Chondrocyte (in vitro differentiated cells): ENCODE measurements at regions not wholly inside any gene's neighbourhood (a gene's known extent, or its start where the extent isn't known, plus 50 kb on each side); places are given as distances from the start of the nearest gene placed in this dataset.

Source experiments
- DNase-seq: peaks from one replicate; pipeline ENCODE4 v3.0.0; 2021; ENCODE audit warnings: mixed read lengths, low spot score
- H3K27ac Mint-ChIP-seq: one replicate; pipeline ENCODE4 v1.8.0; 2021; ENCODE audit warnings: mild to moderate bottlenecking, moderate library complexity, mixed read lengths; ENCODE audit not compliant: unreplicated experiment
- H3K27me3 Mint-ChIP-seq: 2 replicates; pipeline ENCODE4 v1.8.0; 2021; ENCODE audit warnings: low read depth, mixed read lengths
- H3K36me3 Mint-ChIP-seq: 2 replicates; pipeline ENCODE4 v1.8.0; 2021; ENCODE audit warnings: low read depth, mixed read lengths
- H3K4me1 Mint-ChIP-seq: 2 replicates; pipeline ENCODE4 v1.8.0; 2021; ENCODE audit warnings: low read depth, mild to moderate bottlenecking, mixed read lengths
- H3K4me3 Mint-ChIP-seq: one replicate; pipeline ENCODE4 v1.8.0; 2021; ENCODE audit warnings: mild to moderate bottlenecking, moderate library complexity, mixed read lengths; ENCODE audit not compliant: unreplicated experiment
- H3K9me3 Mint-ChIP-seq: 2 replicates; pipeline ENCODE4 v1.8.0; 2021; ENCODE audit warnings: low read depth, mixed read lengths
- TF ChIP-seq, protein P1 (sequence below): fragments of 200-600 bp; sonication (generic); IDR thresholded peaks from 2 replicates; pipeline ENCODE4 v1.5.0; 2021; ENCODE audit warnings: antibody characterized with exemption, mild to moderate bottlenecking, moderate library complexity

DNA sequence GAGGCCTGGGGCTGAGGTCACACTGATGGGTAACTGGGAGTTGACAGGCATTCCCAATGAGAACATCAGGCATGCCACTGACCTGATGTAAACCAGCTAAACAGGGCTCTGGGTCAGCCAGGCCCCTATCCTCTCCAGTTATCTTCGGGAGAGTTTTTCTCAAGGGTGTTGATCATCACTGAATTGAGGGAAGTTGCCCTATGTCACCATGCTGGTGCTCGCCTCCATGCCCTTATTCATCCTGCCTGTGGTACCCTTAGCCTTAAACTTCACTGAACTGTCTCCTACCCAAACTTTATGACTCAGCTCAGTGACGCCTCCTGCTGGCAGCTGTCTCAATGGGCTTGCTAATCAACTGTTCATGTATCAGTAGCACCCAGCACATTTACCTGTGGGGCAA is 80.7 kb upstream of the TNR start:
- peaks cover 6% of the 10 kb centered on the region for H3K27me3 Mint-ChIP-seq
- H3K27ac Mint-ChIP-seq, result no peak overlapping the region
- no peak overlapping the region for H3K4me3 Mint-ChIP-seq
- peaks cover 2% of the 10 kb centered on the region for H3K4me1 Mint-ChIP-seq
- no peaks in the 10 kb centered on the region for H3K36me3 Mint-ChIP-seq
- no peak for DNase-seq
- TF ChIP-seq, protein P1, sequence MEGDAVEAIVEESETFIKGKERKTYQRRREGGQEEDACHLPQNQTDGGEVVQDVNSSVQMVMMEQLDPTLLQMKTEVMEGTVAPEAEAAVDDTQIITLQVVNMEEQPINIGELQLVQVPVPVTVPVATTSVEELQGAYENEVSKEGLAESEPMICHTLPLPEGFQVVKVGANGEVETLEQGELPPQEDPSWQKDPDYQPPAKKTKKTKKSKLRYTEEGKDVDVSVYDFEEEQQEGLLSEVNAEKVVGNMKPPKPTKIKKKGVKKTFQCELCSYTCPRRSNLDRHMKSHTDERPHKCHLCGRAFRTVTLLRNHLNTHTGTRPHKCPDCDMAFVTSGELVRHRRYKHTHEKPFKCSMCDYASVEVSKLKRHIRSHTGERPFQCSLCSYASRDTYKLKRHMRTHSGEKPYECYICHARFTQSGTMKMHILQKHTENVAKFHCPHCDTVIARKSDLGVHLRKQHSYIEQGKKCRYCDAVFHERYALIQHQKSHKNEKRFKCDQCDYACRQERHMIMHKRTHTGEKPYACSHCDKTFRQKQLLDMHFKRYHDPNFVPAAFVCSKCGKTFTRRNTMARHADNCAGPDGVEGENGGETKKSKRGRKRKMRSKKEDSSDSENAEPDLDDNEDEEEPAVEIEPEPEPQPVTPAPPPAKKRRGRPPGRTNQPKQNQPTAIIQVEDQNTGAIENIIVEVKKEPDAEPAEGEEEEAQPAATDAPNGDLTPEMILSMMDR, result peak; percentile 49
- peaks cover 3% of the 10 kb centered on the region for H3K9me3 Mint-ChIP-seq

DNA sequence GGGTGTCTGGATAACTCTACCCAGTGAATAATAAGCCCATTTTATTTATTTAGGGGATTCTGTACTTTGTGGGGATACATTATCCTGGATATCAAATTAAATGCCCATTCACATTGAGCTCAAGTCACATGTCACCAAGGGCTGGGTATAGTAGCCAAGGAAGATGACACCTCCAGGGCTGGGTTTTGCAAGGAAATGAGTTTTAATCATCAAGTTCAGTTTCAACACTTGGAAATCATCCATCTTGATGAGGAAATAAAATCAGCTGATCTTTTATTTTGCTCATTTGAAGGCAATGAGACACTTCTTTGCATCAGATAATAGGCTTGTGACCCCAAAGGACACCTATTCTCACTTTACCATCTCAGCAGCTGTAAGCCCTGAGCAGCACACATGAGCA is 80.0 kb upstream of the TNR start:
- TF ChIP-seq, protein P1, result no peak
- Mint-ChIP-seq H3K4me1 (peaks cover 9% of the 10 kb centered on the region), H3K9me3 (peaks cover 3% of the 10 kb centered on the region), H3K27me3 (peaks cover 6% of the 10 kb centered on the region), H3K4me3 (no peak overlapping the region), H3K27ac (no peak overlapping the region), H3K36me3 (no peaks in the 10 kb centered on the region)
- no peak for DNase-seq

DNA sequence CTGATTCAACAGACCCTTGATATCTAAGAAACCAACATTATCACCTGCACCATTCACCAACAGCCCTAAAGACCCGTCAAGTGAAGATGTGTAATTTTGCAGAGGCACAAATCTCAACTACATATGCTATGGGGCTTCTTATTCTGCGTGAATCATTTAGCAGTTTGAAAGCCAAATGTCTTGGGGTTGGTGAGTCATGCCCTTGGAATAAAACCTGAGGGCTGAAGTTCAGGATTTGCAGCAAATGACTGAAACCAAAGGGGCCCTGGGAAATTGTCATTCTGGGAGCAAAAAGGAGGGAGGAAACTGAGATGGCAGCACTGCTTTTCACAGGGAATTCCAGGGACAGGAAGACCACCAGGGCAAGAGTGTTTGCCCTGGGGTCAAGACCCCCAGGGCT is 79.2 kb upstream of the TNR start:
- no peak for DNase-seq
- H3K27me3 Mint-ChIP-seq, result peaks cover 6% of the 10 kb centered on the region
- peaks cover 3% of the 10 kb centered on the region for H3K9me3 Mint-ChIP-seq
- TF ChIP-seq, protein P1, result no peak
- H3K4me3 Mint-ChIP-seq, result no peak overlapping the region
- H3K27ac Mint-ChIP-seq, result no peak overlapping the region
- H3K36me3 Mint-ChIP-seq, result no peaks in the 10 kb centered on the region
- peaks cover 9% of the 10 kb centered on the region for H3K4me1 Mint-ChIP-seq

DNA sequence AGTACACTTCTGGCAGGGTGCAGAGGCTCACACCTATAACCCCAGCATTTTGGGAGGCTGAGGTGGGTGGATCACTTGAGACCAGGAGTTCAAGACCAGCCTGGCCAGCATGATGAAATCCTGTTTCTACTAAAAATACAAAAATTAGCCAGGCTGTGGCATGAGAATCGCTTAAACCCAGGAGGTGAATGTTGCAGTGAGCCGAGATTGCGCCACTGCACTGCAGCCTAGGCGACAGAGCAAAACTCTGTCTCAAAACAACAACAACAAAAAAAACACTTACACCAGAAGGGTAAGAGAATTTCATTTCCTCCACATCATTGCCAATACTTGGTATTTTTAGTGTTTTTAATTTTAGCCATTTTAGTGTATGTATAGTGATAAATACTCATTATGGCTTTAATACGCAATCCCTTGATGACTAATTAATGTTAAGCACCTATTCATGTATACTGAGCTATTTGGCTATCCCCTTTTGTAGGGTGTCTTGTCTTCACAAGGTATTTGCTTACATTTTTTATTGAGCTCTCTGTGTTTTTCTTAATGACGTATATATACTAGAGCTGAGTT is 77.1 kb upstream of the TNR start:
- Mint-ChIP-seq H3K9me3 (peaks cover 3% of the 10 kb centered on the region), H3K27ac (no peak overlapping the region), H3K27me3 (peaks cover 3% of the 10 kb centered on the region), H3K4me3 (no peak overlapping the region), H3K4me1 (peaks cover 9% of the 10 kb centered on the region), H3K36me3 (no peaks in the 10 kb centered on the region)
- TF ChIP-seq, protein P1, result no peak
- DNase-seq, result no peak

DNA sequence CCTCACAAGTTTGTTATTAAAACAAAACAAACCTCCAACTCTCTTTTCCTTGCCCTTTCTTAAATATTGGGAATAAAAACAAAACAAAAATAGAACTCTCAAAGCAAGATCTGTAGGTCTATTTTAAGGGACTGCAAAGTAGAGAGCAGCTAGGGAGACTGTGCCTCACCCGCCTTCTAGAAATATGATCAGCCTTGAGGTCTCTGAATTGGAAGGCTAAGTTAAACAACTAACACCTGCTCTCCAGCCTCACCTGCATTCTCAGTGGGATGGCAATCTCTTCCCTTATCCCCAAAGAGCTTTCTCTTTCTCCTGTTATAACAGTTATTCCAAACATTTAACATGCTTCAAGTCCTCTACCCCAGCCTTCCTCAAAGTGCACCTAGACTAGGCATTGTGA is 75.5 kb upstream of the TNR start:
- TF ChIP-seq, protein P1, result no peak
- peaks cover 9% of the 10 kb centered on the region for H3K4me1 Mint-ChIP-seq
- no peaks in the 10 kb centered on the region for H3K36me3 Mint-ChIP-seq
- H3K4me3 Mint-ChIP-seq, result no peak overlapping the region
- peaks cover 5% of the 10 kb centered on the region for H3K27me3 Mint-ChIP-seq
- DNase-seq, result no peak
- H3K27ac Mint-ChIP-seq, result no peak overlapping the region
- H3K9me3 Mint-ChIP-seq, result peaks cover 3% of the 10 kb centered on the region
